Activated CD4-positive, alpha-beta memory T cell treated with anti-CD3 and anti-CD28 coated beads for 36 hours (primary cell): ENCODE measurements at regions not wholly inside any gene's neighbourhood (a gene's known extent, or its start where the extent isn't known, plus 50 kb on each side); places are given as distances from the start of the nearest gene placed in this dataset.

Source experiments
- CTCF ChIA-PET: fragments of 350-600 bp; sonication (Branson Sonifier 250); formaldehyde crosslinking; loops from one replicate; lab custom pipeline; 2021; ENCODE audit warnings: antibody characterized with exemption, inconsistent platforms; lab: Charles Lee
- POLR2A ChIA-PET: fragments of 350-600 bp; sonication (Branson Sonifier 250); formaldehyde crosslinking; loops from one replicate; lab custom pipeline; 2021; ENCODE audit warnings: antibody characterized with exemption; lab: Charles Lee
- DNase-seq: peaks from one replicate; pipeline ENCODE4 v3.0.0-alpha.2; 2020
- H3K27ac Mint-ChIP-seq: one replicate; pipeline ENCODE4 v1.8.0; 2021; ENCODE audit warnings: mixed read lengths
- H3K27me3 Mint-ChIP-seq: one replicate; pipeline ENCODE4 v1.8.0; 2021; ENCODE audit warnings: mixed read lengths
- H3K36me3 Mint-ChIP-seq: one replicate; pipeline ENCODE4 v1.8.0; 2021; ENCODE audit warnings: mixed read lengths
- H3K4me1 Mint-ChIP-seq: one replicate; pipeline ENCODE4 v1.8.0; 2021; ENCODE audit warnings: low read depth, mixed read lengths
- H3K4me3 Mint-ChIP-seq: one replicate; pipeline ENCODE4 v1.8.0; 2021; ENCODE audit warnings: mild to moderate bottlenecking, mixed read lengths
- H3K9me3 Mint-ChIP-seq: one replicate; pipeline ENCODE4 v1.8.0; 2021; ENCODE audit warnings: mixed read lengths
- intact Hi-C: fragments of 100-400 bp; cut with micrococcal nuclease; formaldehyde crosslinking; loops from one replicate; pipeline ENCODE4 v1.15.1; 2023

DNA sequence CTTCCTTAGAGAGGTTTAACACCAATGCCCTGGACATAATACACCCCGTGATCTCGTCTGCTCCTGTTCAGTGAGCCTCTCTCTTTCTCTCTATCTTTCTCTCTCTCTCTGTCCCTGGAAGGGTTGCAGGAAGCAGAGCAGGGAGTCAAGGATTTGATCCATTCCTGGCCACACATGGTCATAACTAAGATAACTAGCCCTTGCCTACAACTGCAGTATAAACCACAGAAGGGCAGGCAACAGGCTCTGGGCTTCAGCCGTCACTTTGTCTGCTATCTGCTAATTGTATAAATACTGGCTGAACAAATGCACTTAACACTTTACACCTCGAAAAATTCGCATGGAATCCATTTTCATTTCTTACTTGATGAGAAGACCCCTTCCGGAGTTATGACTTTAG is 357.5 kb upstream of the RUNX1 start:
- Mint-ChIP-seq H3K36me3 (no peaks in the 10 kb centered on the region), H3K9me3 (no peaks in the 10 kb centered on the region), H3K27me3 (peaks cover 12% of the 10 kb centered on the region), H3K4me3 (no peak overlapping the region), H3K4me1 (peaks cover 2% of the 10 kb centered on the region), H3K27ac (no peak overlapping the region)
- intact Hi-C loops: no loop called here
- POLR2A ChIA-PET: interaction anchor here (0.6 kb wide), 1 partner anchor 1451 kb away, joined by 3 read pairs; no protein-coding TSS in a partner anchor
- CTCF ChIA-PET: no interaction called here
- DNase-seq: no peak

DNA sequence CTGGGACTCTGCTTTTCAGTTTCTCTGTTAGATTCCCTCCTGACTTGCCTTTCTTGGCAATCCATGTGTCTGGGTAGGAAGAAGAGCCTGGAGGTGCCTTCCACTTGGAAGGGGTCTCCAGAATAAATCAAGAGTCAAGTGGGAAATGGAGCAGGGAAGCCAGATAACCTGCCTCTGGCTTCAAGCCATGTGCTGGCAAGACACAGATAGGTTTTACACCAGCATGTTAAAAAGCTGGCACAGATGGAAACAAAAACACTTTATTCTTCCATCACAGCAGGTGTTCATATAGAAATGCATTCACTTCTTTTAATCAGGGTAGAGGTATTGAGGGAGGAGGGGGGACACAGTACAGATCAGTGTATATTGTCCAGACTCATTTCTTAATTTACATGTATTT is 356.9 kb upstream of the RUNX1 start:
- no peak for DNase-seq
- ChIA-PET CTCF (interaction anchor here (1.0 to 1.2 kb wide), 2 partner anchors 355 to 661 kb away, joined by 3 to 4 read pairs; no protein-coding TSS in a partner anchor), POLR2A (interaction anchor here (0.6 kb wide), 1 partner anchor 1450 kb away, joined by 3 read pairs; no protein-coding TSS in a partner anchor)
- intact Hi-C loops: no loop called here
- Mint-ChIP-seq H3K36me3 (no peaks in the 10 kb centered on the region), H3K4me1 (peaks cover 2% of the 10 kb centered on the region), H3K27ac (no peak overlapping the region), H3K9me3 (no peaks in the 10 kb centered on the region), H3K4me3 (no peak overlapping the region), H3K27me3 (peaks cover 9% of the 10 kb centered on the region)

DNA sequence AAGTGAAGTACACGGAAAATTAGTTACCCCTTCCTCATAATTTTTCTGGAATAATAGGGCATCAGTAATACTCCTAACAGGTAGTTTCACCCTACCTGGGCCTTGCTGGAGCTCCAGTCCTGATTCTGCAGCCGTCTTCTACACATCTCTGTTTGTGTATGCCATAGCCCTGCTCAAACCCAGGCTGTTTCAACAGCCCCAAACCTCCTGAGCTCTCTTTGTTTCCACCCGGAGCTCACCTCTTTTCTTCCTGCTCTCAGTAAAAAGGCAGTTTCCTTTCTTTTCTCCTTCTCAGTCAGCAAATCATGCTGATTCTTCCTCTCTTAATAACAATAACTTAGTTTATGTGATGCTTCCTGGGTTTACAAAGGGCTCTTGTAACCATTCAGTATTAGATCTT is 355.1 kb upstream of the RUNX1 start:
- ChIA-PET CTCF (no interaction called here), POLR2A (no interaction called here)
- intact Hi-C loops: loop anchor here (5.0 kb wide), 2 partner anchors 152 to 597 kb away; no protein-coding TSS in a partner anchor
- H3K27me3 Mint-ChIP-seq: peaks cover 3% of the 10 kb centered on the region
- no peak overlapping the region for H3K4me3 Mint-ChIP-seq
- peaks cover 11% of the 10 kb centered on the region for H3K4me1 Mint-ChIP-seq
- no peak for DNase-seq
- H3K9me3 Mint-ChIP-seq: no peaks in the 10 kb centered on the region
- no peak overlapping the region for H3K27ac Mint-ChIP-seq
- no peaks in the 10 kb centered on the region for H3K36me3 Mint-ChIP-seq

DNA sequence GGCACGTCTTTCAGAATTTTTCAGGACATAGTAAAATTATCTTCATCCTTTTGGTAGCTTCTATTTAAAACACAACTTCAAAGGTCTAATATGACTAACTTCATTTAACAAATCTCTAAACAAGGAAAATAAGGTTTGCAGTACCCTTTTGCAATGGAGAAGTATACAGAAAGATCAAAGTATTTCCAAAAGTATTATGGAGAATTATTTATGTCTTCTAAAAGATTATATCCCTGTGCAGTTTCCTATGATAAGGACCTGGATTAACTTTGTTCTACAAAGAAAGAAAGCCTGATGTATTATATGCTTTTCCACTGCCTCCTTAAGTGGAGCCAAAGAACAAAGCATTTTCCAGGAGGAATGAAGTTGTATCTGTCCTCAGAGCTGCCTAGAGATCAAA is 353.0 kb upstream of the RUNX1 start:
- H3K4me3 Mint-ChIP-seq: no peak overlapping the region
- H3K27me3 Mint-ChIP-seq: peaks cover 3% of the 10 kb centered on the region
- no peaks in the 10 kb centered on the region for H3K36me3 Mint-ChIP-seq
- POLR2A ChIA-PET: no interaction called here
- no peak overlapping the region for H3K27ac Mint-ChIP-seq
- intact Hi-C loops: loop anchor here (5.0 kb wide), 2 partner anchors 150 to 595 kb away; no protein-coding TSS in a partner anchor
- peaks cover 19% of the 10 kb centered on the region for H3K4me1 Mint-ChIP-seq
- no peaks in the 10 kb centered on the region for H3K9me3 Mint-ChIP-seq
- CTCF ChIA-PET: interaction anchor here (0.9 to 5.7 kb wide), 8 partner anchors 148 to 708 kb away, joined by 3 to 48 read pairs (median 5); no protein-coding TSS in a partner anchor
- no peak for DNase-seq

DNA sequence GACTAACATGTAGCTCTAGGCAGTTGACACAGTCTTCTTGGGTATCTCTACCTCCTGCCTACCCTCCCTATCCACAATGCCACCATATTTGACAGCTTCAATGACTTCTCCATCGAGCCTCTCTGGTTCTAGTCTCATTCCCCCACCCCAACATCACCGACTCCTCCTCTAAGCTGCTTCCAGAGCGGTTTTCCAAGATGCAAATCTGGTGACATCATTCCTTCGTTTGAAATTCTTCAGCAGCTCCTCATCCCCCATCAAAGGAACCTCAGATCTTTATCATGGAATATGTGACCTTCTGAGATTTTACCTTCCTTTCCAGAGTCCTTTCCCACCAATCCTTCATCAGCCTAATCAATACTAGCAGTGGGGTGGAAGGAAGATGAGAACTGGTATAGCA is 352.4 kb upstream of the RUNX1 start:
- Mint-ChIP-seq H3K27me3 (peaks cover 3% of the 10 kb centered on the region), H3K9me3 (no peaks in the 10 kb centered on the region), H3K4me1 (peaks cover 19% of the 10 kb centered on the region), H3K36me3 (no peaks in the 10 kb centered on the region), H3K4me3 (no peak overlapping the region), H3K27ac (no peak overlapping the region)
- DNase-seq: no peak
- POLR2A ChIA-PET: no interaction called here
- intact Hi-C loops: loop anchor here (2.0 to 5.0 kb wide), 5 partner anchors 59 to 709 kb away; no protein-coding TSS in a partner anchor
- CTCF ChIA-PET: interaction anchor here (0.6 to 5.7 kb wide), 18 partner anchors 43 to 708 kb away, joined by 3 to 48 read pairs (median 4); no protein-coding TSS in a partner anchor

DNA sequence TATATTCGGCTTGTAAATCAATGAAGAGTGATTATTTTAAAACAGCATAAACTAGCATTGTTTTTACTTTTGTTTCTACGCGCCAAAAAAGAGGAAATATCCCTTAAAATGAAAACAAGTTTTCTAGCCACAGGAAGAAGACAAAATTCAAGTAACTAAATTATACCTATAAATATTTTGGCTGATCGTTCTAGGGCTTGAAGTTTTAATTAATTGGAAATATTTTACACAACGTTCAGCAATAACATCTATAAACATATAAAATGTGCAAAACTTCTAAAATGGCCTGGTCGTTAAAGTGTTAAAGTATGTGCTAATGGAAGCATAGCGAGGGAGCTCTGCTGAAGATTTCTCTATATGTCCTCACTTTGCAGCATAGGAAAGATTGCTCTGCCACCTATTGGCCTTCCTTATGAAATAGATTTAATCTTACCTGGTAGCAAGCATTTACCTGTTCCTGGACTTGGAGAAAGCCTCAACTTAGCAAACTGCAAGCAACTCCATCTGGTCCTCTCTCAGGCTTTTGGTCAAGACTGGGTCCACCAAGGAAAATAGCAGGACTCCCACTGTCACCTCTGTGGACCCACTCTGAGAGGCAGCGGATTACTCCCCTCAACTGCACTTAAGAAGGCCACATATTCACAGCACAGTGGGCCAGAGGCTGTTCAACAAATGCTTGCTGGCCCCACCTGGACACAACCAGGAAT is 351.3 kb upstream of the RUNX1 start:
- DNase-seq: peak; percentile 37
- peaks cover 24% of the 10 kb centered on the region for H3K4me1 Mint-ChIP-seq
- intact Hi-C loops: loop anchor here (1.0 to 5.0 kb wide), 7 partner anchors 58 to 708 kb away; no protein-coding TSS in a partner anchor
- POLR2A ChIA-PET: interaction anchor here (1.0 kb wide), 1 partner anchor 510 kb away, joined by 3 read pairs; no protein-coding TSS in a partner anchor
- H3K4me3 Mint-ChIP-seq: no peak overlapping the region
- no peak overlapping the region for H3K27ac Mint-ChIP-seq
- H3K27me3 Mint-ChIP-seq: peaks cover 3% of the 10 kb centered on the region
- H3K9me3 Mint-ChIP-seq: no peaks in the 10 kb centered on the region
- no peaks in the 10 kb centered on the region for H3K36me3 Mint-ChIP-seq
- CTCF ChIA-PET: interaction anchor here (0.6 to 5.7 kb wide), 27 partner anchors 10 to 708 kb away, joined by 3 to 48 read pairs (median 4); no protein-coding TSS in a partner anchor

DNA sequence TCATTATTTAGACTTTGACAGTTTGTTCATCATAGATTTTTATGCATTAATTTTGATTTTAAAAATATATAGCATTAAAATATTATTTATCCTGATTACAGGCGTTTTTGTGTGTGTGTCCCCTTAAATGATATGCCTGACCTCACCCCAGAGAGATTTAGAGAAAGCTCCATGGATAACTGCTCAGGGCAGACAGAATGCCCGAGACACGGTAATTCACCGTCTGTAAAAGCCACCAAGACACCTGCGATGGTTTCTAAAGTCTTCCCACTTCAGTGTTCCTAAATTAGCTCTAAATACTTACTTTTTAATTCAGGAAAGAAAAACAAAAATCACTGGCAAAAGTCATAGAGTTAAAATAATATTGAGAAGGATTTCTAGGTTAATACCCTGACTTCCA is 350.6 kb upstream of the RUNX1 start:
- ChIA-PET CTCF (interaction anchor here (0.6 to 5.7 kb wide), 27 partner anchors 9 to 707 kb away, joined by 3 to 48 read pairs (median 4); no protein-coding TSS in a partner anchor), POLR2A (interaction anchor here (1.0 kb wide), 1 partner anchor 510 kb away, joined by 3 read pairs; no protein-coding TSS in a partner anchor)
- Mint-ChIP-seq H3K27ac (no peak overlapping the region), H3K9me3 (no peaks in the 10 kb centered on the region), H3K4me3 (no peak overlapping the region), H3K27me3 (no peaks in the 10 kb centered on the region), H3K36me3 (no peaks in the 10 kb centered on the region), H3K4me1 (peaks cover 24% of the 10 kb centered on the region)
- no peak for DNase-seq
- intact Hi-C loops: loop anchor here (1.0 to 5.0 kb wide), 8 partner anchors 57 to 707 kb away; no protein-coding TSS in a partner anchor

DNA sequence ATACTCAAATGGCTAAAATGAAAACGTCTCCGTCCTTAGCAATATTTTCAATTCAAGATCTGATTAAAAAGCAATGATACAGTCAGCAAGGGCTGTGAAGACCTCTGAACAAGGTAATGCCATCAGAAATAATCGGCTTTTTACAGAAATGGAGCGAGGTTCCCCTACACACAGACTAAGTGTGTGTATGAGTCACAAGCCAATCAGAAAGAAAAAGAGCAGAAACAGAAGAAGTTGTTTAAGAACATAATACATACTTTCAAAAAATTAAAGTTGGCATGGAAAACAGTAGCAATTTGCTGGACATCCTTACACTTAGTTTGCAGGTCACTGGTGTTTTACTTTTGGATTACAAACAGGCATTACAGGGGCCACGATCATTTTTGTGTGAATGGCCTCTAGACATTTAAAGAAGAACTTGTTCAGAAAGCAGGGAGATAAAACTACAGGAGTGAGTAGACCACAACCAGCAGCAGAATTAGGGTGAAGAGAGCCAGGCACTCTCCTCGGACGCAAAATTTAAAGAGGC is 350.0 kb upstream of the RUNX1 start:
- Mint-ChIP-seq H3K36me3 (no peaks in the 10 kb centered on the region), H3K9me3 (no peaks in the 10 kb centered on the region), H3K4me1 (peaks cover 24% of the 10 kb centered on the region), H3K27ac (peak overlapping the region; percentile 55), H3K4me3 (no peak overlapping the region), H3K27me3 (no peaks in the 10 kb centered on the region)
- intact Hi-C loops: loop anchor here (5.0 kb wide), 1 partner anchor 302 kb away; no protein-coding TSS in a partner anchor
- ChIA-PET POLR2A (interaction anchor here (1.0 kb wide), 1 partner anchor 509 kb away, joined by 3 read pairs; no protein-coding TSS in a partner anchor), CTCF (interaction anchor here (0.8 to 5.7 kb wide), 11 partner anchors 48 to 653 kb away, joined by 3 to 48 read pairs (median 4); no protein-coding TSS in a partner anchor)
- DNase-seq: no peak

DNA sequence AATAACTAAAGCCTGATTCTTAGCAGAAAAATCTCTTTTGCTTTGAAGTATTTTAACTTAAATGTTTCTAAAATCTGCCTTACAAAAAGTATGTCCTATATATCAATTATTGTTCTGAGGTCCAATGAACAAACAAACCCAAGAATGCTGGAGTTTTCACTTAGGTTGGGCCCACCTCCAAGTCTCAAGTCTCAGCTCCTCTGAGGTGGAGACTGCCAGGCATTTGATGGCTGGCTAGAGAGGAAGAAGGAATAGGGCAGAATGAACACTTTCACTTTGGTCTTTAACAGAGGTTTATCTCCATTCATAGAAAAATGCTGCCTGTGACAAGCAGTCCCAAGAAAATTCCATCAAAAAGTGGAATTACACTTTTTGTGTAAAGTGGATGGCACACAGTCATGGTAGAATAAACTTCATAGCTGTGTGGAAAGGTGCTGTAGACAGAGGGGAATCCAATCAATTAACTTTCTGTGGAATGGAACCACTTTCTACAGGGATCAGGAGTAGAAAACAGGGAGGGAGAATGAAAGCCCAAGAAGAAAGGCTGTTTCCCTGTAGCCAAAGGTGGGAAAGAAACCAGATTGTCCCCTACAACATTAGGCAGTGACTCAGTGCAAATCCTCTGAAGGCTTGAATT is 349.4 kb upstream of the RUNX1 start:
- Mint-ChIP-seq H3K4me1 (peaks cover 24% of the 10 kb centered on the region), H3K27me3 (no peaks in the 10 kb centered on the region), H3K9me3 (no peaks in the 10 kb centered on the region), H3K4me3 (no peak overlapping the region), H3K27ac (no peak overlapping the region), H3K36me3 (no peaks in the 10 kb centered on the region)
- ChIA-PET POLR2A (no interaction called here), CTCF (interaction anchor here (0.9 to 5.7 kb wide), 4 partner anchors 347 to 652 kb away, joined by 3 to 48 read pairs (median 26); no protein-coding TSS in a partner anchor)
- intact Hi-C loops: loop anchor here (5.0 kb wide), 1 partner anchor 301 kb away; no protein-coding TSS in a partner anchor
- DNase-seq: no peak

DNA sequence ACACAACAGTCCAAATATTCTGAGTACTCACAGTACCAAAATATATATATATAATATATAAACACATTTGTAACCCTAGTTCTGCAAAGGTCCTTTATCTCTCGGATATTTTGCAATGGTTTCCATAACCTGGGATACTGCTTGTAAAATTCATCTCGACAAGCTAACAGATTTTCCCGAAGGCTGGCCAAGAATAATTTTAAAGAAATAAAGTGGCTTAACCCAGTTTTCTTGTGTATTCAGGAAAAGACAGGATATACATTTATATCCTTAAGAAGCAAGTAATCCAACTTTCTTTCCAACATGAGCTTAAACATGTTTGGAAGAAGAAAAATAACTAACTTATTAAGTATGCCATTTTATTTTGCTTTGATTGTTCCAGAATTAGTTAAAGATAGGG is 348.7 kb upstream of the RUNX1 start:
- Mint-ChIP-seq H3K36me3 (no peaks in the 10 kb centered on the region), H3K4me1 (peaks cover 24% of the 10 kb centered on the region), H3K27ac (no peak overlapping the region), H3K4me3 (no peak overlapping the region), H3K27me3 (no peaks in the 10 kb centered on the region), H3K9me3 (no peaks in the 10 kb centered on the region)
- intact Hi-C loops: loop anchor here (5.0 kb wide), 1 partner anchor 300 kb away; no protein-coding TSS in a partner anchor
- POLR2A ChIA-PET: no interaction called here
- CTCF ChIA-PET: interaction anchor here (0.9 to 5.7 kb wide), 4 partner anchors 346 to 652 kb away, joined by 3 to 48 read pairs (median 26); no protein-coding TSS in a partner anchor
- DNase-seq: no peak

DNA sequence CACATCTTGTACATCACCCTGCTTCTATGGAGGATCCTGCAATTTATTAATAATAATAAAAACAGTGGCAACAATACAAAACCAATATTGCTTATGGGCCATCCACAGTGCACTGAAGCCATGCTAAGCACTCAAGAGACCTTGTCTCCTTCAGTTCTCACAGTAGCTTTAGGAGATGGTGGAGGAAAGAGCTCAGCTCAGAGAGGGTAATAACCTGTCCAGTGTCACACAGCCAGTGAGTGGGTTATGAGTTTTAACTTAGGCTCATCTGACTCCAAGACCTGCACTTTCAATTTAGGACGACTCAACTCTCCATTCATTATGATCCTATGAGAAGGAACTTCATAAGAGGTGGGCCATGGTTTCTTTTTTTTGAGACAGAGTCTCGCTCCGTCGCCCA is 347.6 kb upstream of the RUNX1 start:
- CTCF ChIA-PET: interaction anchor here (1.1 to 1.5 kb wide), 2 partner anchors 9 to 371 kb away, joined by 3 to 4 read pairs; no protein-coding TSS in a partner anchor
- intact Hi-C loops: loop anchor here (5.0 kb wide), 1 partner anchor 299 kb away; no protein-coding TSS in a partner anchor
- H3K27ac Mint-ChIP-seq: no peak overlapping the region

More for the DNA sequence above, 347.6 kb upstream of the RUNX1 start:
- H3K36me3 Mint-ChIP-seq: no peaks in the 10 kb centered on the region
- no peak overlapping the region for H3K4me3 Mint-ChIP-seq
- peaks cover 24% of the 10 kb centered on the region for H3K4me1 Mint-ChIP-seq
- H3K9me3 Mint-ChIP-seq: no peaks in the 10 kb centered on the region
- POLR2A ChIA-PET: no interaction called here
- no peaks in the 10 kb centered on the region for H3K27me3 Mint-ChIP-seq
- no peak for DNase-seq
